ENCODE measurements at regions not wholly inside any gene's neighbourhood (a gene's known extent, or its start where the extent isn't known, plus 50 kb on each side); places are given as distances from the start of the nearest gene placed in this dataset.
"Not testable (repeated sequence)": the region's sequence is repeated elsewhere in the genome, so short reads cannot be mapped to it uniquely, and the experiment has no call there.

DNA sequence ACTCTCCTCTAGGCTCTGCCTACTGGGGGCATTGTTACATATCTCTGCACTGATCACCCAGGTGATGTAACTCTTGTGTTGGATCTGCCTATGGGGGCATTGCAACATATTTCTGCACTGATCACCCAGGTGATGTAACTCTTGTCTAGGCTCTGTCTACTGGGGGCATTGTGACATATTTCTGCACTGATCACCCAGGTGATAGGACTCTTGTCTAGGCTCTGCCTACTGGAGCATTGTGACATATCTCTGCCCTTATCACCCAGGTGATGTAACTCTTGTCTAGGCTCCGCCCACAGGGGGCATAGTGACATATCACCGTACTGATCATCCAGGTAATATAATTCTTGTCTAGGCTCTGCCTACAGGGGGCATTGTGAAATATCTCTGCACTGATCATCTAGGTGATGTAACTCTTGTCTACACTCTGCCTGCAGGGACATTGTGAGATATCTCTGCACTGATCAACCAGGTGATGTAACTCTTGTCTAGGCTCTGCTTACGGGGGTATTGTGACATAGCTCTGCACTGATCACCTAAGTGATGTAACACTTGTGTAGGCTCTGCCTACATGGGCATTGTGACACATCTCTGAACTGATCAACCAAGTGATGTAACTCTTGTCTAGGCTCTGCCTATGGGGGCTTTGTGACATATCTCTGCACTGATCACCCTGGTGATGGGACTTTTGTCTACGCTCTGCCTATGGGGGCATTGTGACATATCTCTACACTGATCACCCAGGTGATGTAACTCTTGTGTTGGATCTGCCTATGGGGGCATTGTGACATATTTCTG, 52.1 kb upstream of the USP14 start:
- H3T11ph ChIP-seq (ENCODE audit: low read length); H4K8ac ChIP-seq (replicated peaks; ENCODE audit: insufficient read length, low read depth, low read length); H2BK120ac ChIP-seq (ENCODE audit: low read depth, low read length, poor library complexity, severe bottlenecking); H2BK20ac ChIP-seq (ENCODE audit: low read depth, low read length, poor library complexity, severe bottlenecking); H3K4me2 ChIP-seq (ENCODE audit: insufficient read depth, insufficient read length, low read length); H3K9ac ChIP-seq (ENCODE audit: extremely low read depth, insufficient read length, low read length); H4K91ac ChIP-seq (ENCODE audit: insufficient read length, low read depth, low read length); H3K27me3 ChIP-seq (ENCODE audit: insufficient read depth, low read length); H4K5ac ChIP-seq (ENCODE audit: insufficient read length, low read depth, low read length); H3K18ac ChIP-seq (ENCODE audit: insufficient read length, low read depth, low read length); H3K4me1 Mint-ChIP-seq; H2BK15ac ChIP-seq (ENCODE audit: low read depth, low read length); H2AFZ ChIP-seq (ENCODE audit: low read length); DNase-seq; H2BK12ac ChIP-seq (ENCODE audit: insufficient read length, low read depth, low read length); H3K14ac ChIP-seq (ENCODE audit: insufficient read depth, low read length); H3K4me1 ChIP-seq (ENCODE audit: insufficient read depth, low read length); H3K23me2 ChIP-seq (ENCODE audit: insufficient read length, low read depth, low read length, poor library complexity, severe bottlenecking); H3K4ac ChIP-seq (ENCODE audit: low read depth, low read length); H3K27ac ChIP-seq (ENCODE audit: insufficient read length, low read depth, low read length); H3K56ac ChIP-seq (ENCODE audit: insufficient read length, low read depth, low read length); H3K79me1 ChIP-seq (ENCODE audit: insufficient read depth, low read depth, low read length, poor library complexity, severe bottlenecking); H3K27ac Mint-ChIP-seq; H3K79me2 ChIP-seq (ENCODE audit: insufficient read depth, low read length); H4K20me1 ChIP-seq (ENCODE audit: control insufficient read depth, insufficient read depth, insufficient read length); H3K23ac ChIP-seq (ENCODE audit: insufficient read length, low read depth, low read length); H3K4me3 Mint-ChIP-seq; H2AK5ac ChIP-seq (ENCODE audit: insufficient read length, low read length); H2BK5ac ChIP-seq (ENCODE audit: insufficient read length, low read length): not testable (repeated sequence)
- Mint-ChIP-seq H3K27me3 (ENCODE audit: low read depth) (peaks cover 33% of the 10 kb centered on the region), H3K36me3 (ENCODE audit: insufficient read depth in 1 of 3, low read depth in 3 of 3) (peaks cover 28 to 34% (median 34%) of the 10 kb centered on the region in 3 experiments), H3K9me3 (peaks cover 56 to 65% of the 10 kb centered on the region in 2 experiments)
- peaks cover 51% of the 10 kb centered on the region for H3K9me3 ChIP-seq (ENCODE audit: control insufficient read depth, low read depth, low read length)
- no CpG with 5 or more reads among the region's 4 CpGs for WGBS (ENCODE audit: extremely low coverage, insufficient read length, low lambda C conversion rate)

DNA sequence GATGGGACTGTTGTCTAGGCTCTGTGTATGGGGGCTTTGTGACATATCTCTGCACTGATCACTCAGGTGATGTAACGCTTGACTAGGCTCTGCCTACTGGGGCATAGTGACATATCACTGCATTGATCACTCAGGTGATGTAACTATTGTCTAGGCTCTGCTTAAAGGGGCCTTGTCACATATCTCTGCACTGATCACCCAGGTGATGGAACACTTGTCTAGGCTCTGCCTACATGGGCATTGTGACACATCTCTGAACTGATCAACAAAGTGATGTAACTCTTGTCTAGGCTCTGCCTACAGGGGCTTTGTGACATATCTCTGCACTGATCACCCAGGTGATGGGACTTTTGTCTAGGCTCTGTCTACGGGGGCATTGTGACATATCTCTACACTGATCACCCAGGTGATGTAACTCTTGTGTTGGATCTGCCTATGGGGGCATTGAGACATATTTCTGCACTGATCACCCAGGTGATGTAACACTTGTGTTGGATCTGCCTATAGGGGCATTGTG, 51.4 kb upstream of the USP14 start:
- not testable (repeated sequence) for H2BK15ac ChIP-seq (ENCODE audit: low read depth, low read length); H3K4me2 ChIP-seq (ENCODE audit: insufficient read depth, insufficient read length, low read length); H3K27ac Mint-ChIP-seq; H3K4ac ChIP-seq (ENCODE audit: low read depth, low read length); H3K23ac ChIP-seq (ENCODE audit: insufficient read length, low read depth, low read length); H2BK12ac ChIP-seq (ENCODE audit: insufficient read length, low read depth, low read length); H3K9ac ChIP-seq (ENCODE audit: extremely low read depth, insufficient read length, low read length); H4K20me1 ChIP-seq (ENCODE audit: control insufficient read depth, insufficient read depth, insufficient read length); H4K5ac ChIP-seq (ENCODE audit: insufficient read length, low read depth, low read length); H3K79me2 ChIP-seq (ENCODE audit: insufficient read depth, low read length); H4K8ac ChIP-seq (replicated peaks; ENCODE audit: insufficient read length, low read depth, low read length); H3K4me1 Mint-ChIP-seq; H2BK5ac ChIP-seq (ENCODE audit: insufficient read length, low read length); H3K18ac ChIP-seq (ENCODE audit: insufficient read length, low read depth, low read length); H3K4me1 ChIP-seq (ENCODE audit: insufficient read depth, low read length); H3K27me3 ChIP-seq (ENCODE audit: insufficient read depth, low read length); H3K14ac ChIP-seq (ENCODE audit: insufficient read depth, low read length); H3K27ac ChIP-seq (ENCODE audit: insufficient read length, low read depth, low read length); DNase-seq; H3T11ph ChIP-seq (ENCODE audit: low read length); H2AFZ ChIP-seq (ENCODE audit: low read length); H2BK20ac ChIP-seq (ENCODE audit: low read depth, low read length, poor library complexity, severe bottlenecking); H4K91ac ChIP-seq (ENCODE audit: insufficient read length, low read depth, low read length); H3K79me1 ChIP-seq (ENCODE audit: insufficient read depth, low read depth, low read length, poor library complexity, severe bottlenecking); H2AK5ac ChIP-seq (ENCODE audit: insufficient read length, low read length); H3K23me2 ChIP-seq (ENCODE audit: insufficient read length, low read depth, low read length, poor library complexity, severe bottlenecking); H2BK120ac ChIP-seq (ENCODE audit: low read depth, low read length, poor library complexity, severe bottlenecking); H3K56ac ChIP-seq (ENCODE audit: insufficient read length, low read depth, low read length)
- WGBS (ENCODE audit: extremely low coverage, insufficient read length, low lambda C conversion rate) = no CpG with 5 or more reads among the region's 2 CpGs
- Mint-ChIP-seq H3K4me3 (peak overlapping the region in 1 of 2 experiments; percentile 27; a peak in 1 of 5 replicates), H3K9me3 (peaks cover 56 to 65% of the 10 kb centered on the region in 2 experiments), H3K36me3 (ENCODE audit: insufficient read depth in 1 of 3, low read depth in 3 of 3) (peaks cover 28 to 34% (median 34%) of the 10 kb centered on the region in 3 experiments), H3K27me3 (ENCODE audit: low read depth) (peaks cover 37% of the 10 kb centered on the region)
- peaks cover 56% of the 10 kb centered on the region for H3K9me3 ChIP-seq (ENCODE audit: control insufficient read depth, low read depth, low read length)
